Upper lobe of left lung (tissue), 6 donors: ENCODE measurements at regions not wholly inside any gene's neighbourhood (a gene's known extent, or its start where the extent isn't known, plus 50 kb on each side); places are given as distances from the start of the nearest gene placed in this dataset.
"Not testable (repeated sequence)": the region's sequence is repeated elsewhere in the genome, so short reads cannot be mapped to it uniquely, and the experiment has no call there.

Experiments
- ATAC-seq, 2 donors: fragments of 200-7000 bp; cut with Tn5 transposase; one replicate each; pipeline ENCODE4 v1.9.1; 2022; ENCODE audit warnings: mild to moderate bottlenecking in 2 of 2, moderate library complexity in 2 of 2; ENCODE audit not compliant: low FRiP score in 2 of 2
- DNase-seq, 2 donors: peaks; one replicate each; pipeline ENCODE4 v3.0.0-alpha.2; 2019 to 2020
- H3K27ac ChIP-seq, 4 donors: fragments of 200-600 bp; sonication (generic); one replicate each; pipeline ENCODE4 v1.5.1; 2016 to 2019
- H3K27me3 ChIP-seq, 4 donors: fragments of 200-600 bp; sonication (generic); one replicate each; pipeline ENCODE4 v1.5.1; 2017 to 2019
- H3K36me3 ChIP-seq, 4 donors: fragments of 200-600 bp; sonication (generic); one replicate each; pipeline ENCODE4 v1.5.1; 2016 to 2019
- H3K4me1 ChIP-seq, 4 donors: fragments of 200-600 bp; sonication (generic); one replicate each; pipeline ENCODE4 v1.5.1; 2018 to 2019
- H3K4me3 ChIP-seq, 4 donors: fragments of 200-600 bp; sonication (generic); one replicate each; pipeline ENCODE4 v1.5.1; 2017 to 2019; ENCODE audit warnings: mild to moderate bottlenecking in 2 of 4, moderate library complexity in 1 of 4
- H3K9me3 ChIP-seq, 4 donors: fragments of 200-600 bp; sonication (generic); one replicate each; pipeline ENCODE4 v1.5.1; 2018 to 2019
- EP300 ChIP-seq, 4 donors: sonication (generic); formaldehyde crosslinking; IDR thresholded peaks; one replicate each; pipeline ENCODE4 v1.5.1; 2017; ENCODE audit warnings: antibody characterized with exemption in 4 of 4, control low read depth in 2 of 4
- POLR2A ChIP-seq, 4 donors: fragments of 450-650 bp; IDR thresholded peaks; one replicate each; pipeline ENCODE4 v1.5.1; 2016 to 2017; ENCODE audit warnings: antibody characterized with exemption in 4 of 4, mild to moderate bottlenecking in 2 of 4
- POLR2AphosphoS5 ChIP-seq, 2 donors: sonication (generic); formaldehyde crosslinking; IDR thresholded peaks; one replicate each; pipeline ENCODE4 v1.5.1; 2017; ENCODE audit warnings: antibody characterized with exemption in 2 of 2
- WGBS, 2 donors: methylation state at CpG; one replicate each; pipeline ENCODE4 v1.1.5; 2017 to 2018; 5-methylcytosine and 5-hydroxymethylcytosine counted together
- TF ChIP-seq, protein P1 (sequence below), 6 experiments: fragments of 450-650 bp in 4 of 6; fragments of 200-600 bp in 2 of 6; sonication (generic) in 2 of 6; IDR thresholded peaks; one replicate each; pipeline ENCODE4 v1.5.1; 2016 to 2019; ENCODE audit warnings: antibody characterized with exemption in 6 of 6
- donor health status: DM: no; HTN: no; CAD: no; lungs with moderate emphysema.
- donor health status: DM: no; HTN: yes; CAD: no; lungs with severe emphysema.

DNA sequence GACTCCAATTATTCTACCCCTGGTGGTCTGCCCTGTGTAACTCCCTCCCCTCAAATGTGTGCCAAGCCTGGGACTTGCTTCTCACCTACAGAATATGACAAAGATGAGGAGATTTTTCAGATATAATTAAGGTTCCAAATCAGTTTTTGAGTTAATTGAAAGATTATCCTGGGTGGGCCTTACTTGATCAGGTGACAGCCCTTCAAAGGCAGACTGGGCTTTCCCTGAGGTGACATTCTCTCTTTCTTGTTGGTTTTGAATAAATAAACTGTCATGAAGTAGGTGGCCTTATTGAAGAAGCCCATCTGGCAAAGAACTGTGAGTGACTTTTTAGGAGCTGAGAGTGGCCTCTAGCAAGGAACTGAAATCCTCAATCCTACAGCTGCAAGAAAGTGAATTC is 106.0 kb downstream of the BRMS1L start:
- H3K4me1 ChIP-seq: no peaks in the 10 kb centered on the region
- no peak for TF ChIP-seq EP300 (IDR thresholded peaks at IDR 0.05)
- no peak for TF ChIP-seq POLR2AphosphoS5 (IDR thresholded peaks at IDR 0.05)
- TF ChIP-seq POLR2A (IDR thresholded peaks at IDR 0.05): no peak
- H3K27ac ChIP-seq: no peak overlapping the region
- H3K4me3 ChIP-seq: no peak overlapping the region
- no peaks in the 10 kb centered on the region for H3K9me3 ChIP-seq
- no peak for DNase-seq
- H3K36me3 ChIP-seq: no peaks in the 10 kb centered on the region
- ATAC-seq: no peak
- no peaks in the 10 kb centered on the region for H3K27me3 ChIP-seq

DNA sequence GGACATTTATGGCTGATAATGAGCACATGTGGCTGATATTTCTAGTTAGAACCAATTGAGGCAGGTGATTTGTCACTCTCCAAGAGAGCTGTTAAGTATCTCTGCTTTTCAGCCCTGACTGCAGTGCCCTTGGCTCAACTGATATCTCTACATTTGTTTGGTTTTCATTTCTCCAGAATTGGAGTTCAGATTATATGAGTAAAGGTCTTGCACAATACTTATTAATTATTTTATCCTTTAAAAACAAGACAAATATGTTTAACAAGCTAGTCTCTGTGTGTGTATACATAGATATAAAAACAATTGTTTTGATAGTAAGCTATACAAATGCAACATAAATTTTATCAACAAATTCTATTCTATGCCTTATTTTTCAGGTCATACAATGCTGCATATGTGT is 105.2 kb downstream of the BRMS1L start:
- DNase-seq: no peak
- no peak for TF ChIP-seq EP300 (IDR thresholded peaks at IDR 0.05)
- TF ChIP-seq, protein P1, sequence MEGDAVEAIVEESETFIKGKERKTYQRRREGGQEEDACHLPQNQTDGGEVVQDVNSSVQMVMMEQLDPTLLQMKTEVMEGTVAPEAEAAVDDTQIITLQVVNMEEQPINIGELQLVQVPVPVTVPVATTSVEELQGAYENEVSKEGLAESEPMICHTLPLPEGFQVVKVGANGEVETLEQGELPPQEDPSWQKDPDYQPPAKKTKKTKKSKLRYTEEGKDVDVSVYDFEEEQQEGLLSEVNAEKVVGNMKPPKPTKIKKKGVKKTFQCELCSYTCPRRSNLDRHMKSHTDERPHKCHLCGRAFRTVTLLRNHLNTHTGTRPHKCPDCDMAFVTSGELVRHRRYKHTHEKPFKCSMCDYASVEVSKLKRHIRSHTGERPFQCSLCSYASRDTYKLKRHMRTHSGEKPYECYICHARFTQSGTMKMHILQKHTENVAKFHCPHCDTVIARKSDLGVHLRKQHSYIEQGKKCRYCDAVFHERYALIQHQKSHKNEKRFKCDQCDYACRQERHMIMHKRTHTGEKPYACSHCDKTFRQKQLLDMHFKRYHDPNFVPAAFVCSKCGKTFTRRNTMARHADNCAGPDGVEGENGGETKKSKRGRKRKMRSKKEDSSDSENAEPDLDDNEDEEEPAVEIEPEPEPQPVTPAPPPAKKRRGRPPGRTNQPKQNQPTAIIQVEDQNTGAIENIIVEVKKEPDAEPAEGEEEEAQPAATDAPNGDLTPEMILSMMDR (IDR thresholded peaks at IDR 0.05): no peak
- TF ChIP-seq POLR2AphosphoS5 (IDR thresholded peaks at IDR 0.05): no peak
- no peak for TF ChIP-seq POLR2A (IDR thresholded peaks at IDR 0.05)
- no peak for ATAC-seq

DNA sequence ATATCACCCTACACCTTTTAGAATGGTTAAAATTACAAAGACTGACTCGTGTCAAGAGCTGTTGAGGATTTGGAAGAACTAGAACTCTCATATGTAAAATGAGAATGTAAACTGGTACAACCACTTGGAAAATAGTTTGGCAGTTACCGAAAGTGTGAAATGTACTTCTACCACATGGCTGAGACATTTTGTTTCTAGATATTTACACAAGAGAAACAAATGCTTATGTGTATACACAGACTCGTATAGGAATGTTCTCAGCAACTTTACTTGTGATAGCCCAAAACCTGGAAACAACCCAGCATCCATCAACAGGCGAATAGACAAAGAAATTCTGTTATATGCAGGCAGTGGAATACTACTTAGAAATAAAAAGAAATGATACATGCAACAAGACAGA is 103.0 kb downstream of the BRMS1L start:
- Histone ChIP-seq H3K36me3 (no peaks in the 10 kb centered on the region), H3K4me3 (no peak overlapping the region), H3K9me3 (no peaks in the 10 kb centered on the region), H3K4me1 (no peaks in the 10 kb centered on the region), H3K27ac (no peak overlapping the region), H3K27me3 (no peaks in the 10 kb centered on the region)
- DNase-seq (no peak), ATAC-seq (no peak)
- TF ChIP-seq POLR2AphosphoS5 (IDR thresholded peaks at IDR 0.05) (no peak), EP300 (IDR thresholded peaks at IDR 0.05) (no peak), POLR2A (IDR thresholded peaks at IDR 0.05) (no peak)
- TF ChIP-seq, protein P1 (IDR thresholded peaks at IDR 0.05): no peak
- 39 to 50% methylated on average over 4 of the region's 4 CpGs for WGBS, 2 donors

More for the DNA sequence above, 105.2 kb downstream of the BRMS1L start:
- Histone ChIP-seq H3K4me3 (no peak overlapping the region), H3K9me3 (no peaks in the 10 kb centered on the region), H3K36me3 (no peaks in the 10 kb centered on the region), H3K27me3 (no peaks in the 10 kb centered on the region), H3K27ac (no peak overlapping the region), H3K4me1 (no peaks in the 10 kb centered on the region)

DNA sequence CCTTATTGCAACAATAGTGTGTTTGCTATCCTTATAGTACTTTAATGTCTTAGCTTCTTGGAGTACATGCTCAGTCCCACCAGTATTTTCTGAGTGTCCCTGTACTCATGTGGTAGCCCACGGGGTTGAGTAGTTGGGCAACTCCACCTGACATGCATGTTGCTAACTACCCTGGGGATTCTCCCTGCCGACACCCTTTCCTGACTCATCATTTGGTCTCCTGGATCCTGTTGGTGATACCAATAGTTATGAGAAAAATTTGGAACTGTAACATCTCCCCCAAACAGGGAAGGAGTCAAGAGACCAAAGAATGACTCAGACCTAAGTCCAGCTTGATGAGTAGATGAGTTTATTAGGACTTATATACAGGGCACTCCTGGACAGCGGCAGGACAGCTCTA is 101.6 kb downstream of the BRMS1L start:
- TF ChIP-seq, protein P1 (IDR thresholded peaks at IDR 0.05): no peak
- no peak for TF ChIP-seq EP300 (IDR thresholded peaks at IDR 0.05)
- TF ChIP-seq POLR2AphosphoS5 (IDR thresholded peaks at IDR 0.05): no peak
- TF ChIP-seq POLR2A (IDR thresholded peaks at IDR 0.05): no peak
- WGBS, 2 donors: 75 to 86% methylated on average over 3 of the region's 3 CpGs
- H3K27me3 ChIP-seq: no peaks in the 10 kb centered on the region
- no peak overlapping the region for H3K4me3 ChIP-seq
- no peaks in the 10 kb centered on the region for H3K4me1 ChIP-seq
- H3K27ac ChIP-seq: no peak overlapping the region
- no peak for ATAC-seq
- no peaks in the 10 kb centered on the region for H3K9me3 ChIP-seq
- no peak for DNase-seq
- H3K36me3 ChIP-seq: no peaks in the 10 kb centered on the region

DNA sequence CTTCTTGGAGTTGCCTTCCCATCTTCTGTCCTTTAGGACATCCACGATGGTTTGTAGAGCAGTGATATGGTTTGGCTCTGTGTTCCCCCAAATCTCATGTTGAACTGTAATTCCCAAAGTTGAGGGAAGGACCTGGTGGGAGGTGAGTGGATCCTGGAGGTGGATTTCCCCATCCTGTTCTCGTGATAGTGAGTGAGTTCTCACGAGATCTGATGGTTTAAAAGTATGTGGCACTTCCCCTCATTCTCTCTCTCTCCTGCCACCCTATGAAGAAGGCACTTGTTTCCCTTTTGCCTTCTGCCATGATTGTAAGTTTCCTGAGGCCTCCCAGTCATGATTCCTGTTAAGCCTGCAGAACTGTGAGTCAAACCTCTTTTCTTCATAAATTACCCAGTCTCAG is 99.2 kb downstream of the BRMS1L start:
- TF ChIP-seq EP300 (IDR thresholded peaks at IDR 0.05) (no peak), POLR2A (IDR thresholded peaks at IDR 0.05) (no peak)
- H3K4me1 ChIP-seq: no peaks in the 10 kb centered on the region
- no peaks in the 10 kb centered on the region for H3K27me3 ChIP-seq
- no peak overlapping the region for H3K27ac ChIP-seq
- ATAC-seq (no peak), DNase-seq (no peak)
- H3K4me3 ChIP-seq: no peak overlapping the region
- no peaks in the 10 kb centered on the region for H3K36me3 ChIP-seq
- 75 to 80% methylated on average over 3 of the region's 3 CpGs for WGBS, 2 donors
- no peaks in the 10 kb centered on the region for H3K9me3 ChIP-seq

DNA sequence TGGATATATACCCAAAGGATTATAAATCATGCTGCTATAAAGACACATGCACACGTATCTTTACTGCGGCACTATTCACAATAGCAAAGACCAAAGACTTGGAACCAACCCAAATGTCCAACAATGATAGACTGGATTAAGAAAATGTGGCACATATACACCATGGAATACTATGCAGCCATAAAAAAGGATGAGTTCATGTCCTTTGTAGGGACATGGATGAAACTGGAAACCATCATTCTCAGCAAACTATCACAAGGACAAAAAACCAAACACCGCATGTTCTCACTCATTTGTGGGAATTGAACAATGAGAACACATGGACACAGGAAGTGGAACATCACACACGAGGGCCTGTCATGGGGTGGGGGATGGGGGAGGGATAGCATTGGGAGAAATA is 96.5 kb downstream of the BRMS1L start:
- not testable (repeated sequence) for DNase-seq, H3K27me3 ChIP-seq, H3K4me3 ChIP-seq, H3K4me1 ChIP-seq, H3K27ac ChIP-seq, ATAC-seq, H3K36me3 ChIP-seq, H3K9me3 ChIP-seq
- WGBS, 2 donors: 87 to 91% methylated on average over 4 of the region's 4 CpGs
